HEK293 (cell line): ENCODE measurements at regions not wholly inside any gene's neighbourhood (a gene's known extent, or its start where the extent isn't known, plus 50 kb on each side); places are given as distances from the start of the nearest gene placed in this dataset.

Experiments
- CTCF ChIA-PET: fragments of 350-600 bp; formaldehyde crosslinking; extraction: SDS; loops from one replicate; lab custom pipeline; 2021; ENCODE audit warnings: antibody characterized with exemption; lab: Yijun Ruan, JAX
- POLR2A ChIA-PET: fragments of 300-600 bp; formaldehyde crosslinking; extraction: SDS; loops from one replicate; lab custom pipeline; 2020; ENCODE audit warnings: antibody characterized with exemption, inconsistent platforms; lab: Yijun Ruan, JAX
- H3K27ac ChIP-seq: fragments of 200-500 bp; sonication (Bioruptor generic); 2 replicates; pipeline ENCODE4 v1.5.1; 2014; ENCODE audit warnings: low read depth, low read length, control low read depth, inconsistent platforms; ENCODE audit errors: extremely low read depth
- H3K36me3 ChIP-seq, 2 experiments: fragments of 200-500 bp in 1 of 2; sonication (Bioruptor generic) in 1 of 2; 1 replicate in 1 of 2; 2 replicates in 1 of 2; pipeline ENCODE4 v1.5.1; 2014 to 2017; ENCODE audit warnings: inconsistent platforms in 2 of 2, low read length in 2 of 2; ENCODE audit not compliant: control insufficient read depth in 2 of 2, insufficient read depth in 1 of 2
- H3K4me1 ChIP-seq: fragments of 200-500 bp; sonication (Bioruptor generic); 2 replicates; pipeline ENCODE4 v1.5.1; 2014; ENCODE audit warnings: mild to moderate bottlenecking, low read length, inconsistent platforms; ENCODE audit not compliant: control insufficient read depth, insufficient read depth
- H3K4me3 ChIP-seq: 2 replicates; pipeline ENCODE4 v1.5.1; 2011; ENCODE audit warnings: low read depth, mild to moderate bottlenecking, control low read depth, low read length, moderate library complexity
- H3K9me3 ChIP-seq: fragments of 200-500 bp; sonication (Bioruptor generic); 2 replicates; pipeline ENCODE4 v1.5.1; 2014; ENCODE audit warnings: low read depth, low read length, inconsistent platforms; ENCODE audit not compliant: control insufficient read depth, insufficient read depth
- RBAK ChIP-seq: fragments of 450-650 bp; formaldehyde crosslinking; IDR thresholded peaks from 2 replicates; pipeline ENCODE4 v1.5.1; 2016; ENCODE audit warnings: missing biosample characterization, missing genetic modification characterization
- SCRT2 ChIP-seq: fragments of 450-650 bp; formaldehyde crosslinking; IDR thresholded peaks from 2 replicates; pipeline ENCODE4 v1.5.1; 2016; ENCODE audit warnings: missing biosample characterization, missing genetic modification characterization
- ZBTB1 ChIP-seq: fragments of 450-650 bp; formaldehyde crosslinking; IDR thresholded peaks from 2 replicates; pipeline ENCODE4 v1.5.1; 2016; ENCODE audit warnings: missing biosample characterization, missing genetic modification characterization
- ZNF10 ChIP-seq: fragments of 450-650 bp; formaldehyde crosslinking; IDR thresholded peaks from 2 replicates; pipeline ENCODE4 v1.5.1; 2017; ENCODE audit warnings: missing biosample characterization, missing genetic modification characterization
- ZNF112 ChIP-seq: fragments of 450-650 bp; formaldehyde crosslinking; IDR thresholded peaks from 2 replicates; pipeline ENCODE4 v1.5.0; 2017; ENCODE audit warnings: missing biosample characterization, missing genetic modification characterization
- ZNF239 ChIP-seq: fragments of 450-650 bp; formaldehyde crosslinking; IDR thresholded peaks from 2 replicates; pipeline ENCODE4 v1.5.1; 2016; ENCODE audit warnings: missing biosample characterization, missing genetic modification characterization
- ZNF341 ChIP-seq: fragments of 450-650 bp; formaldehyde crosslinking; IDR thresholded peaks from 2 replicates; pipeline ENCODE4; 2016; ENCODE audit warnings: low read depth, missing biosample characterization, missing genetic modification characterization
- ZNF555 ChIP-seq: fragments of 450-650 bp; formaldehyde crosslinking; conservative IDR thresholded peaks from 2 replicates; pipeline ENCODE4 v1.5.1; 2017; ENCODE audit warnings: missing biosample characterization, mild to moderate bottlenecking, missing genetic modification characterization, inconsistent platforms
- ZNF600 ChIP-seq: fragments of 450-650 bp; formaldehyde crosslinking; IDR thresholded peaks from 2 replicates; pipeline ENCODE4 v1.5.1; 2016; ENCODE audit warnings: missing biosample characterization, missing genetic modification characterization
- ZNF670 ChIP-seq: fragments of 450-650 bp; formaldehyde crosslinking; IDR thresholded peaks from 2 replicates; pipeline ENCODE4 v1.5.1; 2016; ENCODE audit warnings: missing biosample characterization, missing genetic modification characterization, low read depth
- ZNF701 ChIP-seq: fragments of 450-650 bp; formaldehyde crosslinking; IDR thresholded peaks from 2 replicates; pipeline ENCODE4 v1.5.1; 2016; ENCODE audit warnings: missing biosample characterization, missing genetic modification characterization
- TF ChIP-seq, protein P1 (sequence below): fragments of 450-650 bp; formaldehyde crosslinking; IDR thresholded peaks from 2 replicates; pipeline ENCODE4 v1.5.1; 2016; ENCODE audit warnings: missing biosample characterization, missing genetic modification characterization
- TF ChIP-seq, protein P2 (sequence below): fragments of 450-650 bp; formaldehyde crosslinking; IDR thresholded peaks from 2 replicates; pipeline ENCODE4 v1.5.1; 2016; ENCODE audit warnings: missing biosample characterization, missing genetic modification characterization
- TF ChIP-seq, protein P3 (sequence below): fragments of 450-650 bp; formaldehyde crosslinking; IDR thresholded peaks from 2 replicates; pipeline ENCODE4 v1.5.1; 2016; ENCODE audit warnings: missing biosample characterization, missing genetic modification characterization
- TF ChIP-seq, protein P4 (sequence below): fragments of 450-650 bp; formaldehyde crosslinking; IDR thresholded peaks from 2 replicates; pipeline ENCODE4 v1.5.1; 2017; ENCODE audit warnings: missing biosample characterization, missing genetic modification characterization
- TF ChIP-seq, protein P5 (sequence below): fragments of 450-650 bp; formaldehyde crosslinking; IDR thresholded peaks from 2 replicates; pipeline ENCODE4 v1.5.1; 2016; ENCODE audit warnings: missing biosample characterization, missing genetic modification characterization
- TF ChIP-seq, protein P6 (sequence below): fragments of 450-650 bp; formaldehyde crosslinking; conservative IDR thresholded peaks from 2 replicates; pipeline ENCODE4 v1.5.1; 2016; ENCODE audit warnings: low read depth, missing biosample characterization, missing genetic modification characterization

DNA sequence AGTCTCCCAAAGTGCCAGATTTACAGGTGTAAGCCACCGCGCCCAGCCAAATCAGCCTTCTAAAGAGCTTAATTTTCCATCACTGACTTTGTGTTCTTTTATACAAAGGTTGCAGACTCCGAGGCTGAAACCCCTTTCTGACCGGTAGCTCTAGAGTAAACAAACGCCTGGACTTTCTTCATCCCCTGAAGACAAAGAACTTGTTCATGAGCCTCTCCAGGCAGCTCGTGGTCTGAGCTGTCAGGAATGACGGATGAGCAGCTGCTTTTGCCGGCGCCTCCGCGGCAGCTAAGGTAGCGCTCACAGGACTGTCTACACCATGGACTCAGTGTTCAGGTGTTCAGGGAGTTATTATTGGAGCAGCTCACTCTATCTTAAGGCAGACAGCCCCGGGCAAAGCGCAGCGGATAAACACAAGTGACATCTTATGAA, 128.5 kb upstream of the ERRFI1 start (continued):
- TF ChIP-seq, protein P1, sequence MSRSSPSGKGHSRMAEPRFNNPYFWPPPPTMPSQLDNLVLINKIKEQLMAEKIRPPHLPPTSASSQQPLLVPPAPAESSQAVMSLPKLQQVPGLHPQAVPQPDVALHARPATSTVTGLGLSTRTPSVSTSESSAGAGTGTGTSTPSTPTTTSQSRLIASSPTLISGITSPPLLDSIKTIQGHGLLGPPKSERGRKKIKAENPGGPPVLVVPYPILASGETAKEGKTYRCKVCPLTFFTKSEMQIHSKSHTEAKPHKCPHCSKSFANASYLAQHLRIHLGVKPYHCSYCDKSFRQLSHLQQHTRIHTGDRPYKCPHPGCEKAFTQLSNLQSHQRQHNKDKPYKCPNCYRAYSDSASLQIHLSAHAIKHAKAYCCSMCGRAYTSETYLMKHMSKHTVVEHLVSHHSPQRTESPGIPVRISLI (tag by site-specific recombination): no peak
- TF ChIP-seq ZNF555 (tag by site-specific recombination) (no peak), ZNF670 (tag by site-specific recombination) (no peak)
- TF ChIP-seq, all 188 proteins: peak for 7

DNA sequence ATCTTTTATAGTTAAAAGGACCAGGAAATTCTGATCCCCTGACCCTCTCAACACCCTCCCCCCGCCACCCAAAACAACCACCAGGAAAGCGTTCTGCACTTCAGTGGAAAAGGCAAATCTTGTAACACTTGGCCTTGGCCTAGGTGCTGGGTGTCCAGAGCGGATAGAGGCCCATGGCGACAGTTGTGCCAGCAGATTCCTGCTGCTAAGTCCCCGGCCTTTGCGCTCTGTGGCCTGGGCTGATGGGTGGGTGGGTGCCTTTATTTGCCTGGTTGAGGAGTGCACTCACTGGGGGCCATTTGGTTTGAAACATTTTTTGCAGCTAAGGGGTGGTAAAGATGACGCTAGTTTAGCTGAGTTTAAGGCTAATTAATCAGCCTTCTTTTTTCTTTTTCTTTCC, 127.9 kb upstream of the ERRFI1 start:
- TF ChIP-seq, protein P2, sequence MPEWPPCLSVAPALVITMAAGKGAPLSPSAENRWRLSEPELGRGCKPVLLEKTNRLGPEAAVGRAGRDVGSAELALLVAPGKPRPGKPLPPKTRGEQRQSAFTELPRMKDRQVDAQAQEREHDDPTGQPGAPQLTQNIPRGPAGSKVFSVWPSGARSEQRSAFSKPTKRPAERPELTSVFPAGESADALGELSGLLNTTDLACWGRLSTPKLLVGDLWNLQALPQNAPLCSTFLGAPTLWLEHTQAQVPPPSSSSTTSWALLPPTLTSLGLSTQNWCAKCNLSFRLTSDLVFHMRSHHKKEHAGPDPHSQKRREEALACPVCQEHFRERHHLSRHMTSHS: no peak
- no peak for TF ChIP-seq ZBTB1 (tag by site-specific recombination)
- TF ChIP-seq SCRT2 (tag by site-specific recombination): no peak
- no peak for TF ChIP-seq ZNF341 (tag by site-specific recombination)
- TF ChIP-seq ZNF112 (tag by site-specific recombination): no peak
- no peak for TF ChIP-seq ZNF701 (tag by site-specific recombination)
- TF ChIP-seq ZNF600 (tag by site-specific recombination): no peak
- TF ChIP-seq ZNF239: no peak
- TF ChIP-seq RBAK (tag by site-specific recombination): no peak
- TF ChIP-seq, protein P3, sequence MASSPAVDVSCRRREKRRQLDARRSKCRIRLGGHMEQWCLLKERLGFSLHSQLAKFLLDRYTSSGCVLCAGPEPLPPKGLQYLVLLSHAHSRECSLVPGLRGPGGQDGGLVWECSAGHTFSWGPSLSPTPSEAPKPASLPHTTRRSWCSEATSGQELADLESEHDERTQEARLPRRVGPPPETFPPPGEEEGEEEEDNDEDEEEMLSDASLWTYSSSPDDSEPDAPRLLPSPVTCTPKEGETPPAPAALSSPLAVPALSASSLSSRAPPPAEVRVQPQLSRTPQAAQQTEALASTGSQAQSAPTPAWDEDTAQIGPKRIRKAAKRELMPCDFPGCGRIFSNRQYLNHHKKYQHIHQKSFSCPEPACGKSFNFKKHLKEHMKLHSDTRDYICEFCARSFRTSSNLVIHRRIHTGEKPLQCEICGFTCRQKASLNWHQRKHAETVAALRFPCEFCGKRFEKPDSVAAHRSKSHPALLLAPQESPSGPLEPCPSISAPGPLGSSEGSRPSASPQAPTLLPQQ (tag by site-specific recombination): no peak
- TF ChIP-seq, protein P4, sequence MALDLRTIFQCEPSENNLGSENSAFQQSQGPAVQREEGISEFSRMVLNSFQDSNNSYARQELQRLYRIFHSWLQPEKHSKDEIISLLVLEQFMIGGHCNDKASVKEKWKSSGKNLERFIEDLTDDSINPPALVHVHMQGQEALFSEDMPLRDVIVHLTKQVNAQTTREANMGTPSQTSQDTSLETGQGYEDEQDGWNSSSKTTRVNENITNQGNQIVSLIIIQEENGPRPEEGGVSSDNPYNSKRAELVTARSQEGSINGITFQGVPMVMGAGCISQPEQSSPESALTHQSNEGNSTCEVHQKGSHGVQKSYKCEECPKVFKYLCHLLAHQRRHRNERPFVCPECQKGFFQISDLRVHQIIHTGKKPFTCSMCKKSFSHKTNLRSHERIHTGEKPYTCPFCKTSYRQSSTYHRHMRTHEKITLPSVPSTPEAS (tag by site-specific recombination): no peak
- TF ChIP-seq, protein P5, sequence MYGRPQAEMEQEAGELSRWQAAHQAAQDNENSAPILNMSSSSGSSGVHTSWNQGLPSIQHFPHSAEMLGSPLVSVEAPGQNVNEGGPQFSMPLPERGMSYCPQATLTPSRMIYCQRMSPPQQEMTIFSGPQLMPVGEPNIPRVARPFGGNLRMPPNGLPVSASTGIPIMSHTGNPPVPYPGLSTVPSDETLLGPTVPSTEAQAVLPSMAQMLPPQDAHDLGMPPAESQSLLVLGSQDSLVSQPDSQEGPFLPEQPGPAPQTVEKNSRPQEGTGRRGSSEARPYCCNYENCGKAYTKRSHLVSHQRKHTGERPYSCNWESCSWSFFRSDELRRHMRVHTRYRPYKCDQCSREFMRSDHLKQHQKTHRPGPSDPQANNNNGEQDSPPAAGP (tag by site-specific recombination): no peak
- TF ChIP-seq ZNF10 (tag by site-specific recombination): no peak
- TF ChIP-seq, protein P6, sequence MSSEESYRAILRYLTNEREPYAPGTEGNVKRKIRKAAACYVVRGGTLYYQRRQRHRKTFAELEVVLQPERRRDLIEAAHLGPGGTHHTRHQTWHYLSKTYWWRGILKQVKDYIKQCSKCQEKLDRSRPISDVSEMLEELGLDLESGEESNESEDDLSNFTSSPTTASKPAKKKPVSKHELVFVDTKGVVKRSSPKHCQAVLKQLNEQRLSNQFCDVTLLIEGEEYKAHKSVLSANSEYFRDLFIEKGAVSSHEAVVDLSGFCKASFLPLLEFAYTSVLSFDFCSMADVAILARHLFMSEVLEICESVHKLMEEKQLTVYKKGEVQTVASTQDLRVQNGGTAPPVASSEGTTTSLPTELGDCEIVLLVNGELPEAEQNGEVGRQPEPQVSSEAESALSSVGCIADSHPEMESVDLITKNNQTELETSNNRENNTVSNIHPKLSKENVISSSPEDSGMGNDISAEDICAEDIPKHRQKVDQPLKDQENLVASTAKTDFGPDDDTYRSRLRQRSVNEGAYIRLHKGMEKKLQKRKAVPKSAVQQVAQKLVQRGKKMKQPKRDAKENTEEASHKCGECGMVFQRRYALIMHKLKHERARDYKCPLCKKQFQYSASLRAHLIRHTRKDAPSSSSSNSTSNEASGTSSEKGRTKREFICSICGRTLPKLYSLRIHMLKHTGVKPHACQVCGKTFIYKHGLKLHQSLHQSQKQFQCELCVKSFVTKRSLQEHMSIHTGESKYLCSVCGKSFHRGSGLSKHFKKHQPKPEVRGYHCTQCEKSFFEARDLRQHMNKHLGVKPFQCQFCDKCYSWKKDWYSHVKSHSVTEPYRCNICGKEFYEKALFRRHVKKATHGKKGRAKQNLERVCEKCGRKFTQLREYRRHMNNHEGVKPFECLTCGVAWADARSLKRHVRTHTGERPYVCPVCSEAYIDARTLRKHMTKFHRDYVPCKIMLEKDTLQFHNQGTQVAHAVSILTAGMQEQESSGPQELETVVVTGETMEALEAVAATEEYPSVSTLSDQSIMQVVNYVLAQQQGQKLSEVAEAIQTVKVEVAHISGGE (tag by site-specific recombination): no peak
- Histone ChIP-seq H3K36me3 (no peaks in the 10 kb centered on the region), H3K4me1 (no peaks in the 10 kb centered on the region), H3K9me3 (no peaks in the 10 kb centered on the region; the same call in 1 of the 2 replicates), H3K4me3 (no peak overlapping the region), H3K27ac (no peak overlapping the region; the same call in 1 of the 2 replicates)
- CTCF ChIA-PET: interaction anchor here (0.6 to 1.1 kb wide), 4 partner anchors 38 to 195 kb away, joined by 3 to 5 read pairs (median 3); no protein-coding TSS in a partner anchor
- POLR2A ChIA-PET: interaction anchor here (1.0 to 1.5 kb wide), 3 partner anchors 9 to 56 kb away, joined by 3 to 4 read pairs (median 3); no protein-coding TSS in a partner anchor
